HFF-Myc (cell line): ENCODE measurements at regions not wholly inside any gene's neighbourhood (a gene's known extent, or its start where the extent isn't known, plus 50 kb on each side); places are given as distances from the start of the nearest gene placed in this dataset.

ENCODE experiments used
- DNase-seq: peaks from one replicate; pipeline ENCODE4 v3.0.0-alpha.2; 2011; ENCODE audit warnings: low read depth; ENCODE audit errors: extremely low read depth
- H3K4me3 ChIP-seq: replicated peaks from 2 replicates; pipeline ENCODE4 v1.5.1; 2011; ENCODE audit warnings: low read depth, mild to moderate bottlenecking, control low read depth, low read length
- CTCF ChIP-seq: IDR thresholded peaks from 2 replicates; pipeline ENCODE4 v1.5.1; 2012; ENCODE audit warnings: mild to moderate bottlenecking, low read depth, low read length, control low read depth; ENCODE audit errors: missing control alignments

- H3K4me3 ChIP-seq, result no peak overlapping the region
- no peak for DNase-seq
- TF ChIP-seq CTCF, result no peak
Observed at GRCh38 chr15:36239509-36239908, 339.9 kb upstream of the CDIN1 start.

- DNase-seq, result no peak
- H3K4me3 ChIP-seq, result no peak overlapping the region
- TF ChIP-seq CTCF, result no peak
Observed at GRCh38 chr15:36251450-36251849, 328.0 kb upstream of the CDIN1 start.

GRCh38 chr15:36252146-36252711 lies 327.2 kb upstream of the CDIN1 start:
- no peak for DNase-seq
- no peak overlapping the region for H3K4me3 ChIP-seq
- TF ChIP-seq CTCF, result no peak

- TF ChIP-seq CTCF, result no peak
- no peak for DNase-seq
- H3K4me3 ChIP-seq, result no peak overlapping the region
Observed at GRCh38 chr15:36254426-36254825, 325.0 kb upstream of the CDIN1 start.

GRCh38 chr15:36256404-36256807 lies 323.0 kb upstream of the CDIN1 start:
- no peak for DNase-seq
- no peak overlapping the region for H3K4me3 ChIP-seq
- no peak for TF ChIP-seq CTCF

- TF ChIP-seq CTCF, result no peak
- no peak for DNase-seq
- no peak overlapping the region for H3K4me3 ChIP-seq
Observed at GRCh38 chr15:36263666-36264065, 315.8 kb upstream of the CDIN1 start.

- H3K4me3 ChIP-seq, result no peak overlapping the region
- DNase-seq, result no peak
- no peak for TF ChIP-seq CTCF
Observed at GRCh38 chr15:36265422-36265821, 314.0 kb upstream of the CDIN1 start.
